Activated CD8-positive, alpha-beta T cell treated with anti-CD3 and anti-CD28 coated beads, Interleukin-2, amount 10 ng/mL, durations not matched to agents 7 days and 5 days (primary cell): ENCODE measurements at regions not wholly inside any gene's neighbourhood (a gene's known extent, or its start where the extent isn't known, plus 50 kb on each side); places are given as distances from the start of the nearest gene placed in this dataset.
A peak's percentile ranks its signal among the peaks of the same experiment; 100 is the strongest.
"Not testable (repeated sequence)": the region's sequence is repeated elsewhere in the genome, so short reads cannot be mapped to it uniquely, and the experiment has no call there.

Experiments
- ATAC-seq: fragments of 150-1000 bp; cut with Tn5 transposase; one replicate; pipeline ENCODE4 v1.10.0; 2021; ENCODE audit warnings: moderate library complexity
- CTCF ChIA-PET: fragments of 350-600 bp; sonication (Branson Sonifier 250); formaldehyde crosslinking; loops from one replicate; lab custom pipeline; 2021; ENCODE audit warnings: antibody characterized with exemption; lab: Charles Lee
- POLR2A ChIA-PET: fragments of 350-600 bp; sonication (Branson Sonifier 250); formaldehyde crosslinking; loops from one replicate; lab custom pipeline; 2021; ENCODE audit warnings: antibody characterized with exemption; lab: Charles Lee
- DNase-seq: peaks from one replicate; pipeline ENCODE4 v3.0.0-alpha.2; 2020
- H3K27ac Mint-ChIP-seq: one replicate; pipeline ENCODE4 v1.8.0; 2021; ENCODE audit warnings: mild to moderate bottlenecking, mixed read lengths
- H3K27me3 Mint-ChIP-seq: one replicate; pipeline ENCODE4 v1.8.0; 2021; ENCODE audit warnings: low read depth, mixed read lengths
- H3K36me3 Mint-ChIP-seq: one replicate; pipeline ENCODE4 v1.8.0; 2021; ENCODE audit warnings: low read depth, mixed read lengths
- H3K4me1 Mint-ChIP-seq: one replicate; pipeline ENCODE4 v1.8.0; 2021; ENCODE audit warnings: low read depth, mixed read lengths
- H3K4me3 Mint-ChIP-seq: one replicate; pipeline ENCODE4 v1.8.0; 2021; ENCODE audit warnings: mild to moderate bottlenecking, mixed read lengths
- H3K9me3 Mint-ChIP-seq: one replicate; pipeline ENCODE4 v1.8.0; 2022; ENCODE audit warnings: mixed read lengths; ENCODE audit not compliant: insufficient read depth

- ChIA-PET POLR2A (interaction anchor here (1.4 kb wide), 1 partner anchor 61 kb away, joined by 4 read pairs; the partner anchor contains the start of gene EMB), CTCF (no interaction called here)
- peak overlapping the region; percentile 65 for H3K27ac Mint-ChIP-seq
- H3K9me3 Mint-ChIP-seq: peaks cover 14% of the 10 kb centered on the region
- H3K4me3 Mint-ChIP-seq: peak overlapping the region; percentile 42
- H3K4me1 Mint-ChIP-seq: peaks cover 19% of the 10 kb centered on the region
- no peaks in the 10 kb centered on the region for H3K27me3 Mint-ChIP-seq
- H3K36me3 Mint-ChIP-seq: peaks cover 26% of the 10 kb centered on the region
- ATAC-seq (peak; percentile 82), DNase-seq (no peak)
Measured at GRCh38 chr5:50501491-50502228, 60.6 kb upstream of the EMB start.

GRCh38 chr5:50513028-50513457, 72.0 kb upstream of the EMB start:
- H3K36me3 Mint-ChIP-seq, H3K4me3 Mint-ChIP-seq, ATAC-seq, H3K9me3 Mint-ChIP-seq, POLR2A ChIA-PET, H3K27ac Mint-ChIP-seq, DNase-seq, H3K4me1 Mint-ChIP-seq, H3K27me3 Mint-ChIP-seq: not testable (repeated sequence)
- CTCF ChIA-PET: interaction anchor here (0.8 to 1.5 kb wide), 3 partner anchors 64 to 232 kb away, joined by 3 to 9 read pairs (median 4); partner anchors contain the start of gene EMB

- H3K9me3 Mint-ChIP-seq: peaks cover 19% of the 10 kb centered on the region
- H3K4me3 Mint-ChIP-seq, H3K27ac Mint-ChIP-seq, POLR2A ChIA-PET, H3K4me1 Mint-ChIP-seq, DNase-seq, CTCF ChIA-PET, H3K27me3 Mint-ChIP-seq, ATAC-seq: not testable (repeated sequence)
- peaks cover 15% of the 10 kb centered on the region for H3K36me3 Mint-ChIP-seq
Measured at GRCh38 chr5:50521060-50521459, 80.0 kb upstream of the EMB start.

- H3K36me3 Mint-ChIP-seq, ATAC-seq, H3K4me1 Mint-ChIP-seq, DNase-seq, H3K4me3 Mint-ChIP-seq, H3K27ac Mint-ChIP-seq, H3K9me3 Mint-ChIP-seq, H3K27me3 Mint-ChIP-seq, CTCF ChIA-PET, POLR2A ChIA-PET: not testable (repeated sequence)
Measured at GRCh38 chr5:50527514-50528060, 86.5 kb upstream of the EMB start.

- DNase-seq (no peak), ATAC-seq (no peak)
- H3K27ac Mint-ChIP-seq: no peak overlapping the region
- peaks cover 6% of the 10 kb centered on the region for H3K9me3 Mint-ChIP-seq
- no peak overlapping the region for H3K4me3 Mint-ChIP-seq
- H3K27me3 Mint-ChIP-seq: no peaks in the 10 kb centered on the region
- CTCF ChIA-PET: no interaction called here
- POLR2A ChIA-PET: no interaction called here
- H3K36me3 Mint-ChIP-seq: peaks cover 3% of the 10 kb centered on the region
- peaks cover 5% of the 10 kb centered on the region for H3K4me1 Mint-ChIP-seq
Measured at GRCh38 chr5:50535393-50535792, 94.3 kb upstream of the EMB start.

- DNase-seq, H3K27me3 Mint-ChIP-seq, ATAC-seq, POLR2A ChIA-PET, H3K4me3 Mint-ChIP-seq, H3K9me3 Mint-ChIP-seq, H3K4me1 Mint-ChIP-seq, H3K36me3 Mint-ChIP-seq, H3K27ac Mint-ChIP-seq: not testable (repeated sequence)
- CTCF ChIA-PET: interaction anchor here (0.9 kb wide), 1 partner anchor 17 kb away, joined by 5 read pairs; no protein-coding TSS in a partner anchor
Measured at GRCh38 chr5:50537534-50537933, 96.4 kb upstream of the EMB start.

- ChIA-PET CTCF (no interaction called here), POLR2A (no interaction called here)
- peaks cover 5% of the 10 kb centered on the region for H3K36me3 Mint-ChIP-seq
- H3K9me3 Mint-ChIP-seq: no peaks in the 10 kb centered on the region
- no peaks in the 10 kb centered on the region for H3K4me1 Mint-ChIP-seq
- H3K27ac Mint-ChIP-seq: no peak overlapping the region
- DNase-seq: no peak
- H3K4me3 Mint-ChIP-seq: no peak overlapping the region
- H3K27me3 Mint-ChIP-seq: no peaks in the 10 kb centered on the region
- ATAC-seq: no peak
Measured at GRCh38 chr5:50547303-50547702, 106.2 kb upstream of the EMB start.

- POLR2A ChIA-PET: no interaction called here
- no peak for ATAC-seq
- Mint-ChIP-seq H3K4me1 (peaks cover 15% of the 10 kb centered on the region), H3K27me3 (no peaks in the 10 kb centered on the region), H3K27ac (no peak overlapping the region), H3K36me3 (peaks cover 7% of the 10 kb centered on the region), H3K4me3 (no peak overlapping the region), H3K9me3 (no peaks in the 10 kb centered on the region)
- DNase-seq: no peak
- CTCF ChIA-PET: no interaction called here
Measured at GRCh38 chr5:50550267-50550666, 109.2 kb upstream of the EMB start.

GRCh38 chr5:50550993-50551392, 109.9 kb upstream of the EMB start:
- no peak for DNase-seq
- ChIA-PET CTCF (no interaction called here), POLR2A (interaction anchor here (1.2 kb wide), 1 partner anchor 117 kb away, joined by 3 read pairs; no protein-coding TSS in a partner anchor)
- H3K4me1 Mint-ChIP-seq: peaks cover 15% of the 10 kb centered on the region
- H3K27ac Mint-ChIP-seq: no peak overlapping the region
- no peak overlapping the region for H3K4me3 Mint-ChIP-seq
- peaks cover 9% of the 10 kb centered on the region for H3K36me3 Mint-ChIP-seq
- H3K27me3 Mint-ChIP-seq: no peaks in the 10 kb centered on the region
- ATAC-seq: no peak
- no peaks in the 10 kb centered on the region for H3K9me3 Mint-ChIP-seq

- Mint-ChIP-seq H3K27me3 (no peaks in the 10 kb centered on the region), H3K27ac (peak overlapping the region; percentile 40), H3K4me1 (peaks cover 15% of the 10 kb centered on the region), H3K4me3 (no peak overlapping the region), H3K36me3 (peaks cover 11% of the 10 kb centered on the region), H3K9me3 (no peaks in the 10 kb centered on the region)
- DNase-seq (no peak), ATAC-seq (no peak)
- ChIA-PET POLR2A (no interaction called here), CTCF (no interaction called here)
Measured at GRCh38 chr5:50553560-50553984, 112.5 kb upstream of the EMB start.

- peaks cover 11% of the 10 kb centered on the region for H3K36me3 Mint-ChIP-seq
- CTCF ChIA-PET, DNase-seq, H3K27ac Mint-ChIP-seq, H3K27me3 Mint-ChIP-seq, H3K9me3 Mint-ChIP-seq, H3K4me3 Mint-ChIP-seq, POLR2A ChIA-PET, ATAC-seq: not testable (repeated sequence)
- H3K4me1 Mint-ChIP-seq: peaks cover 16% of the 10 kb centered on the region
Measured at GRCh38 chr5:50558640-50559039, 107.8 kb upstream of the PARP8 start.

GRCh38 chr5:50559955-50560354, 106.5 kb upstream of the PARP8 start:
- no peaks in the 10 kb centered on the region for H3K27me3 Mint-ChIP-seq
- peaks cover 20% of the 10 kb centered on the region for H3K4me1 Mint-ChIP-seq
- H3K9me3 Mint-ChIP-seq: no peaks in the 10 kb centered on the region
- H3K36me3 Mint-ChIP-seq: peaks cover 7% of the 10 kb centered on the region
- no peak overlapping the region for H3K4me3 Mint-ChIP-seq
- ChIA-PET POLR2A (no interaction called here), CTCF (no interaction called here)
- no peak for DNase-seq
- ATAC-seq: no peak
- H3K27ac Mint-ChIP-seq: no peak overlapping the region
